HEK293 (cell line): ENCODE measurements at regions not wholly inside any gene's neighbourhood (a gene's known extent, or its start where the extent isn't known, plus 50 kb on each side); places are given as distances from the start of the nearest gene placed in this dataset.

Experiments
- CTCF ChIA-PET: fragments of 350-600 bp; formaldehyde crosslinking; extraction: SDS; loops from one replicate; lab custom pipeline; 2021; ENCODE audit warnings: antibody characterized with exemption; lab: Yijun Ruan, JAX
- POLR2A ChIA-PET: fragments of 300-600 bp; formaldehyde crosslinking; extraction: SDS; loops from one replicate; lab custom pipeline; 2020; ENCODE audit warnings: antibody characterized with exemption, inconsistent platforms; lab: Yijun Ruan, JAX
- H3K27ac ChIP-seq: fragments of 200-500 bp; sonication (Bioruptor generic); 2 replicates; pipeline ENCODE4 v1.5.1; 2014; ENCODE audit warnings: low read depth, low read length, control low read depth, inconsistent platforms; ENCODE audit errors: extremely low read depth
- H3K36me3 ChIP-seq, 2 experiments: fragments of 200-500 bp in 1 of 2; sonication (Bioruptor generic) in 1 of 2; 1 replicate in 1 of 2; 2 replicates in 1 of 2; pipeline ENCODE4 v1.5.1; 2014 to 2017; ENCODE audit warnings: inconsistent platforms in 2 of 2, low read length in 2 of 2; ENCODE audit not compliant: control insufficient read depth in 2 of 2, insufficient read depth in 1 of 2
- H3K4me1 ChIP-seq: fragments of 200-500 bp; sonication (Bioruptor generic); 2 replicates; pipeline ENCODE4 v1.5.1; 2014; ENCODE audit warnings: mild to moderate bottlenecking, low read length, inconsistent platforms; ENCODE audit not compliant: control insufficient read depth, insufficient read depth
- H3K4me3 ChIP-seq: 2 replicates; pipeline ENCODE4 v1.5.1; 2011; ENCODE audit warnings: low read depth, mild to moderate bottlenecking, control low read depth, low read length, moderate library complexity
- H3K9me3 ChIP-seq: fragments of 200-500 bp; sonication (Bioruptor generic); 2 replicates; pipeline ENCODE4 v1.5.1; 2014; ENCODE audit warnings: low read depth, low read length, inconsistent platforms; ENCODE audit not compliant: control insufficient read depth, insufficient read depth
- BCL11B ChIP-seq: fragments of 450-650 bp; formaldehyde crosslinking; IDR thresholded peaks from 2 replicates; pipeline ENCODE4 v1.5.1; 2016; ENCODE audit warnings: low read depth, missing biosample characterization, missing genetic modification characterization
- INSM2 ChIP-seq: fragments of 450-650 bp; formaldehyde crosslinking; IDR thresholded peaks from 2 replicates; pipeline ENCODE4 v1.5.1; 2016; ENCODE audit warnings: missing biosample characterization, missing genetic modification characterization
- KLF9 ChIP-seq: fragments of 450-650 bp; formaldehyde crosslinking; IDR thresholded peaks from 2 replicates; pipeline ENCODE4 v1.5.1; 2016; ENCODE audit warnings: missing biosample characterization, missing genetic modification characterization, low read depth
- MYNN ChIP-seq: fragments of 450-650 bp; formaldehyde crosslinking; IDR thresholded peaks from 2 replicates; pipeline ENCODE4 v1.5.1; 2016; ENCODE audit warnings: missing biosample characterization, missing genetic modification characterization, borderline replicate concordance
- OVOL3 ChIP-seq: fragments of 450-650 bp; formaldehyde crosslinking; IDR thresholded peaks from 2 replicates; pipeline ENCODE4 v1.5.1; 2016; ENCODE audit warnings: missing biosample characterization, missing genetic modification characterization
- PATZ1 ChIP-seq: fragments of 450-650 bp; formaldehyde crosslinking; IDR thresholded peaks from 2 replicates; pipeline ENCODE4 v1.5.1; 2016; ENCODE audit warnings: missing biosample characterization, missing genetic modification characterization
- PRDM4 ChIP-seq: fragments of 450-650 bp; formaldehyde crosslinking; IDR thresholded peaks from 2 replicates; pipeline ENCODE4 v1.5.1; 2017; ENCODE audit warnings: missing biosample characterization, missing genetic modification characterization
- TSHZ1 ChIP-seq: fragments of 450-650 bp; formaldehyde crosslinking; IDR thresholded peaks from 2 replicates; pipeline ENCODE4 v1.5.1; 2016; ENCODE audit warnings: missing biosample characterization, missing genetic modification characterization, borderline replicate concordance
- WT1 ChIP-seq: fragments of 450-650 bp; formaldehyde crosslinking; IDR thresholded peaks from 2 replicates; pipeline ENCODE4 v1.5.1; 2016; ENCODE audit warnings: missing biosample characterization, missing genetic modification characterization
- ZBTB44 ChIP-seq: fragments of 450-650 bp; IDR thresholded peaks from 2 replicates; pipeline ENCODE4 v1.5.1; 2018; ENCODE audit warnings: missing biosample characterization, mild to moderate bottlenecking, missing genetic modification characterization
- ZNF175 ChIP-seq: fragments of 450-650 bp; formaldehyde crosslinking; IDR thresholded peaks from 2 replicates; pipeline ENCODE4 v1.5.1; 2016; ENCODE audit warnings: missing biosample characterization, missing genetic modification characterization
- ZNF362 ChIP-seq: fragments of 450-650 bp; formaldehyde crosslinking; IDR thresholded peaks from 2 replicates; pipeline ENCODE4 v1.5.1; 2016; ENCODE audit warnings: missing biosample characterization, missing genetic modification characterization
- ZNF518A ChIP-seq: fragments of 450-650 bp; formaldehyde crosslinking; conservative IDR thresholded peaks from 2 replicates; pipeline ENCODE4 v1.5.1; 2016; ENCODE audit warnings: low read depth, missing biosample characterization, missing genetic modification characterization
- ZNF660 ChIP-seq: fragments of 450-650 bp; IDR thresholded peaks from 2 replicates; pipeline ENCODE4 v1.5.1; 2018; ENCODE audit warnings: missing biosample characterization, mild to moderate bottlenecking, missing genetic modification characterization
- ZSCAN18 ChIP-seq: fragments of 450-650 bp; formaldehyde crosslinking; IDR thresholded peaks from 2 replicates; pipeline ENCODE4 v1.5.1; 2016; ENCODE audit warnings: missing biosample characterization, missing genetic modification characterization

- TF ChIP-seq ZNF175 (tag by site-specific recombination) (no peak), WT1 (tag by site-specific recombination) (no peak), OVOL3 (no peak), PRDM4 (tag by site-specific recombination) (peak; percentile 64), BCL11B (no peak), ZNF660 (peak; percentile 84), KLF9 (tag by site-specific recombination) (no peak), PATZ1 (tag by site-specific recombination) (no peak), ZNF518A (peak; percentile 49), INSM2 (tag by site-specific recombination) (no peak), ZBTB44 (peak; percentile 97)
These were observed 155.6 kb upstream of the TMCC3 start (continued) for GRCh38 chr12:94805749-94806529.

GRCh38 chr12:94803939-94804338, 153.6 kb upstream of the TMCC3 start:
- no peaks in the 10 kb centered on the region for H3K4me1 ChIP-seq
- H3K27ac ChIP-seq = no peak overlapping the region
- no peaks in the 10 kb centered on the region for H3K36me3 ChIP-seq
- H3K9me3 ChIP-seq = no peaks in the 10 kb centered on the region
- ChIA-PET CTCF (no interaction called here), POLR2A (no interaction called here)
- H3K4me3 ChIP-seq = no peak overlapping the region
- TF ChIP-seq ZNF362 (tag by site-specific recombination) (no peak), TSHZ1 (tag by site-specific recombination) (no peak), ZSCAN18 (tag by site-specific recombination) (no peak), MYNN (tag by site-specific recombination) (no peak)
